GM23338 (cell line): ENCODE measurements at regions not wholly inside any gene's neighbourhood (a gene's known extent, or its start where the extent isn't known, plus 50 kb on each side); places are given as distances from the start of the nearest gene placed in this dataset.

Experiments used
- ATAC-seq: fragments of 200-7000 bp; cut with Tn5 transposase; 3 replicates; pipeline ENCODE4 v1.9.1; 2020
- DNase-seq: peaks from one replicate; pipeline ENCODE4 v3.0.0-alpha.2; 2015; ENCODE audit warnings: low spot score
- H2AFZ ChIP-seq: fragments of 200-600 bp; sonication (generic); 2 replicates; pipeline ENCODE4 v1.8.0; 2016; ENCODE audit warnings: antibody characterized with exemption, mild to moderate bottlenecking, moderate library complexity
- H3F3A ChIP-seq: fragments of 200-600 bp; sonication (generic); replicated peaks from 2 replicates; pipeline ENCODE4 v1.8.0; 2017; ENCODE audit warnings: antibody characterized with exemption, mixed run types, low read depth
- H3K27ac ChIP-seq: fragments of 200-600 bp; sonication (generic); 2 replicates; pipeline ENCODE4 v1.6.1; 2016; ENCODE audit warnings: low read depth
- H3K27me3 ChIP-seq: fragments of 200-600 bp; sonication (generic); 2 replicates; pipeline ENCODE4 v1.8.0; 2016; ENCODE audit warnings: mild to moderate bottlenecking, mixed run types, moderate library complexity; ENCODE audit not compliant: insufficient read depth
- H3K36me3 ChIP-seq: fragments of 200-600 bp; sonication (generic); 2 replicates; pipeline ENCODE4 v1.8.0; 2016; ENCODE audit warnings: mild to moderate bottlenecking; ENCODE audit not compliant: insufficient read depth
- H3K4me1 ChIP-seq: fragments of 200-600 bp; sonication (generic); 2 replicates; pipeline ENCODE4 v1.8.0; 2016; ENCODE audit warnings: mild to moderate bottlenecking, moderate library complexity; ENCODE audit not compliant: insufficient read depth
- H3K4me2 ChIP-seq: fragments of 200-600 bp; sonication (generic); 2 replicates; pipeline ENCODE4 v1.7.1; 2017; ENCODE audit warnings: mixed run types
- H3K4me3 ChIP-seq: fragments of 200-600 bp; sonication (generic); 2 replicates; pipeline ENCODE4 v1.6.1; 2016; ENCODE audit warnings: mixed run types
- H3K79me2 ChIP-seq: fragments of 200-600 bp; sonication (generic); replicated peaks from 2 replicates; pipeline ENCODE4 v1.8.0; 2017; ENCODE audit warnings: mild to moderate bottlenecking; ENCODE audit not compliant: insufficient read depth
- H3K9me2 ChIP-seq: fragments of 200-600 bp; sonication (generic); 2 replicates; pipeline ENCODE4 v1.8.0; 2017; ENCODE audit not compliant: insufficient read depth
- H4K20me1 ChIP-seq: fragments of 200-600 bp; sonication (generic); replicated peaks from 2 replicates; pipeline ENCODE4 v1.8.0; 2017; ENCODE audit warnings: mild to moderate bottlenecking; ENCODE audit not compliant: insufficient read depth
- H3K27ac Mint-ChIP-seq: 2 replicates; pipeline ENCODE4 v1.8.0; 2020; ENCODE audit warnings: inconsistent platforms, mild to moderate bottlenecking, moderate library complexity, mixed read lengths
- H3K27me3 Mint-ChIP-seq: 3 replicates; pipeline ENCODE4 v1.8.0; 2022; ENCODE audit warnings: low read depth, mild to moderate bottlenecking, moderate library complexity, mixed read lengths, inconsistent platforms; ENCODE audit not compliant: insufficient read depth, poor library complexity
- H3K36me3 Mint-ChIP-seq: 3 replicates; pipeline ENCODE4 v1.8.0; 2021; ENCODE audit warnings: low read depth, mild to moderate bottlenecking, inconsistent platforms, moderate library complexity, mixed read lengths
- H3K4me1 Mint-ChIP-seq: 3 replicates; pipeline ENCODE4 v1.8.0; 2020; ENCODE audit warnings: mild to moderate bottlenecking, inconsistent platforms, mixed read lengths
- H3K4me3 Mint-ChIP-seq: 3 replicates; pipeline ENCODE4 v1.8.0; 2021; ENCODE audit warnings: moderate library complexity, mild to moderate bottlenecking, inconsistent platforms, mixed read lengths
- H3K9me3 Mint-ChIP-seq: 3 replicates; pipeline ENCODE4 v1.8.0; 2020; ENCODE audit warnings: moderate library complexity, mild to moderate bottlenecking, inconsistent platforms, mixed read lengths
- CREB1 ChIP-seq: fragments of 250-450 bp; sonication (Bioruptor Pico); IDR thresholded peaks from 2 replicates; pipeline ENCODE4 v1.5.0; 2020; ENCODE audit warnings: low read depth, mild to moderate bottlenecking, moderate library complexity
- EZH2 ChIP-seq: fragments of 200-600 bp; sonication (generic); IDR thresholded peaks from one replicate; pipeline ENCODE4 v1.8.0; 2017; ENCODE audit warnings: antibody characterized with exemption, mild to moderate bottlenecking, low read depth; ENCODE audit not compliant: unreplicated experiment
- EZH2phosphoT487 ChIP-seq: fragments of 200-600 bp; sonication (generic); IDR thresholded peaks from one replicate; pipeline ENCODE4 v1.8.1; 2018; ENCODE audit warnings: antibody characterized with exemption; ENCODE audit not compliant: unreplicated experiment
- JUNB ChIP-seq: IDR thresholded peaks from one replicate; pipeline ENCODE4 v1.6.1; 2016; ENCODE audit warnings: antibody characterized with exemption; ENCODE audit not compliant: unreplicated experiment
- STAT1 ChIP-seq: IDR thresholded peaks from one replicate; pipeline ENCODE4 v1.6.1; 2016; ENCODE audit warnings: antibody characterized with exemption; ENCODE audit not compliant: unreplicated experiment
- ZNF331 ChIP-seq: fragments of 250-450 bp; sonication (Bioruptor Pico); IDR thresholded peaks from 2 replicates; pipeline ENCODE4 v1.5.0; 2020; ENCODE audit warnings: low read depth, mild to moderate bottlenecking, moderate library complexity
- TF ChIP-seq, protein P1 (sequence below): fragments of 250-450 bp; sonication (Bioruptor Pico); IDR thresholded peaks from 2 replicates; pipeline ENCODE4 v1.5.0; 2020; ENCODE audit warnings: mild to moderate bottlenecking, moderate library complexity
- TF ChIP-seq, protein P2 (sequence below): IDR thresholded peaks from 2 replicates; pipeline ENCODE4 v1.6.1; 2016; ENCODE audit warnings: antibody characterized with exemption

DNA sequence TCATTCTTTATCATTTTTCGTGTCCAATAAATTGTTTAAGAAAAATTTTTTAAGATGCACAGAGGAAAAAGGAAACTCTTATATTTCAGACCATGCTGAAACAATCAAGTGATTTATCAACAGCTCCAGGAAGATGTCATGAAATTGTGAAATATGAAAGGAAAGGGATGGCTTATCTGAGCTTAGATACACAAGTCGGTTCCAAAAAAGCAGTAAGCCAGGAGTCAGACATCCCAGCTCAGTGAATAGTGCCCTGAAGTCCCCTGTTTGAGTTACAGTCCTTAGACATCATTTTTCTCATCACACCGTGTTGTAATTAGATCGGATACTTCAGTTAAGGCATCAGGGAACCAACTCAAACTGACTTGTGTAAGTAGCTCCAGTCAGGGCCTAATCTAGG lies 91.0 kb upstream of the SSTR4 start (continued):
- TF ChIP-seq, protein P1, sequence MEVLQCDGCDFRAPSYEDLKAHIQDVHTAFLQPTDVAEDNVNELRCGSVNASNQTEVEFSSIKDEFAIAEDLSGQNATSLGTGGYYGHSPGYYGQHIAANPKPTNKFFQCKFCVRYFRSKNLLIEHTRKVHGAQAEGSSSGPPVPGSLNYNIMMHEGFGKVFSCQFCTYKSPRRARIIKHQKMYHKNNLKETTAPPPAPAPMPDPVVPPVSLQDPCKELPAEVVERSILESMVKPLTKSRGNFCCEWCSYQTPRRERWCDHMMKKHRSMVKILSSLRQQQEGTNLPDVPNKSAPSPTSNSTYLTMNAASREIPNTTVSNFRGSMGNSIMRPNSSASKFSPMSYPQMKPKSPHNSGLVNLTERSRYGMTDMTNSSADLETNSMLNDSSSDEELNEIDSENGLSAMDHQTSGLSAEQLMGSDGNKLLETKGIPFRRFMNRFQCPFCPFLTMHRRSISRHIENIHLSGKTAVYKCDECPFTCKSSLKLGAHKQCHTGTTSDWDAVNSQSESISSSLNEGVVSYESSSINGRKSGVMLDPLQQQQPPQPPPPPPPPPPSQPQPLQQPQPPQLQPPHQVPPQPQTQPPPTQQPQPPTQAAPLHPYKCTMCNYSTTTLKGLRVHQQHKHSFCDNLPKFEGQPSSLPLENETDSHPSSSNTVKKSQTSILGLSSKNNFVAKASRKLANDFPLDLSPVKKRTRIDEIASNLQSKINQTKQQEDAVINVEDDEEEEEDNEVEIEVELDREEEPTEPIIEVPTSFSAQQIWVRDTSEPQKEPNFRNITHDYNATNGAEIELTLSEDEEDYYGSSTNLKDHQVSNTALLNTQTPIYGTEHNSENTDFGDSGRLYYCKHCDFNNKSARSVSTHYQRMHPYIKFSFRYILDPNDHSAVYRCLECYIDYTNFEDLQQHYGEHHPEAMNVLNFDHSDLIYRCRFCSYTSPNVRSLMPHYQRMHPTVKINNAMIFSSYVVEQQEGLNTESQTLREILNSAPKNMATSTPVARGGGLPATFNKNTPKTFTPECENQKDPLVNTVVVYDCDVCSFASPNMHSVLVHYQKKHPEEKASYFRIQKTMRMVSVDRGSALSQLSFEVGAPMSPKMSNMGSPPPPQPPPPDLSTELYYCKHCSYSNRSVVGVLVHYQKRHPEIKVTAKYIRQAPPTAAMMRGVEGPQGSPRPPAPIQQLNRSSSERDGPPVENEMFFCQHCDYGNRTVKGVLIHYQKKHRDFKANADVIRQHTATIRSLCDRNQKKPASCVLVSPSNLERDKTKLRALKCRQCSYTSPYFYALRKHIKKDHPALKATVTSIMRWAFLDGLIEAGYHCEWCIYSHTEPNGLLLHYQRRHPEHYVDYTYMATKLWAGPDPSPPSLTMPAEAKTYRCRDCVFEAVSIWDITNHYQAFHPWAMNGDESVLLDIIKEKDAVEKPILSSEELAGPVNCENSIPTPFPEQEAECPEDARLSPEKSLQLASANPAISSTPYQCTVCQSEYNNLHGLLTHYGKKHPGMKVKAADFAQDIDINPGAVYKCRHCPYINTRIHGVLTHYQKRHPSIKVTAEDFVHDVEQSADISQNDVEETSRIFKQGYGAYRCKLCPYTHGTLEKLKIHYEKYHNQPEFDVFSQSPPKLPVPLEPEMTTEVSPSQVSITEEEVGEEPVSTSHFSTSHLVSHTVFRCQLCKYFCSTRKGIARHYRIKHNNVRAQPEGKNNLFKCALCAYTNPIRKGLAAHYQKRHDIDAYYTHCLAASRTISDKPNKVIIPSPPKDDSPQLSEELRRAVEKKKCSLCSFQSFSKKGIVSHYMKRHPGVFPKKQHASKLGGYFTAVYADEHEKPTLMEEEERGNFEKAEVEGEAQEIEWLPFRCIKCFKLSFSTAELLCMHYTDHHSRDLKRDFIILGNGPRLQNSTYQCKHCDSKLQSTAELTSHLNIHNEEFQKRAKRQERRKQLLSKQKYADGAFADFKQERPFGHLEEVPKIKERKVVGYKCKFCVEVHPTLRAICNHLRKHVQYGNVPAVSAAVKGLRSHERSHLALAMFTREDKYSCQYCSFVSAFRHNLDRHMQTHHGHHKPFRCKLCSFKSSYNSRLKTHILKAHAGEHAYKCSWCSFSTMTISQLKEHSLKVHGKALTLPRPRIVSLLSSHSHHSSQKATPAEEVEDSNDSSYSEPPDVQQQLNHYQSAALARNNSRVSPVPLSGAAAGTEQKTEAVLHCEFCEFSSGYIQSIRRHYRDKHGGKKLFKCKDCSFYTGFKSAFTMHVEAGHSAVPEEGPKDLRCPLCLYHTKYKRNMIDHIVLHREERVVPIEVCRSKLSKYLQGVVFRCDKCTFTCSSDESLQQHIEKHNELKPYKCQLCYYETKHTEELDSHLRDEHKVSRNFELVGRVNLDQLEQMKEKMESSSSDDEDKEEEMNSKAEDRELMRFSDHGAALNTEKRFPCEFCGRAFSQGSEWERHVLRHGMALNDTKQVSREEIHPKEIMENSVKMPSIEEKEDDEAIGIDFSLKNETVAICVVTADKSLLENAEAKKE (CRISPR knock-in tag), result no peak
- TF ChIP-seq, protein P2, sequence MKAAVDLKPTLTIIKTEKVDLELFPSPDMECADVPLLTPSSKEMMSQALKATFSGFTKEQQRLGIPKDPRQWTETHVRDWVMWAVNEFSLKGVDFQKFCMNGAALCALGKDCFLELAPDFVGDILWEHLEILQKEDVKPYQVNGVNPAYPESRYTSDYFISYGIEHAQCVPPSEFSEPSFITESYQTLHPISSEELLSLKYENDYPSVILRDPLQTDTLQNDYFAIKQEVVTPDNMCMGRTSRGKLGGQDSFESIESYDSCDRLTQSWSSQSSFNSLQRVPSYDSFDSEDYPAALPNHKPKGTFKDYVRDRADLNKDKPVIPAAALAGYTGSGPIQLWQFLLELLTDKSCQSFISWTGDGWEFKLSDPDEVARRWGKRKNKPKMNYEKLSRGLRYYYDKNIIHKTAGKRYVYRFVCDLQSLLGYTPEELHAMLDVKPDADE, result no peak
- no peak for TF ChIP-seq EZH2
- TF ChIP-seq CREB1, result no peak
- TF ChIP-seq JUNB, result no peak
- no peak for TF ChIP-seq EZH2phosphoT487

DNA sequence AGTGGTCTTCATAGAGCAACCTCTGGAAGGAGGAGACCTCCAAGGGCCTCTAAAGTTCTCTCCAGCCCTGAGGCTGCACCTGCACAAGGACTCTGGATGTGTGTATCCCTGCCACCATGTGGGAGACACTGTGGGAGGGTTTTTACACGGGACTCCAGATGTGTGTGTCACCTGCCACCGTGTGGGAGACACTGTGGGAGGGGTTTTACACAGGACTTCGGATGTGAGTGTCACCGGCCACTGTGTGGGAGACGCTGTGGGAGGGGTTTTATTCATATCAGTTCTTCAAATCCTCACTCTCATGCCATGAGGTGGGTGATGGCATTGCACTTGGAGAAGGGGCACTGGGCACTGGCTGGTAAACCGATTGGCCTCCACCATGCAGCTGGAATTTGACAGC lies 90.2 kb upstream of the SSTR4 start:
- H3K4me3 Mint-ChIP-seq, result no peak overlapping the region
- Histone ChIP-seq H3K36me3 (no peaks in the 10 kb centered on the region), H3K4me3 (no peak overlapping the region), H3K79me2 (no peaks in the 10 kb centered on the region), H3F3A (no peaks in the 10 kb centered on the region), H3K4me2 (no peak overlapping the region), H3K27me3 (no peaks in the 10 kb centered on the region), H2AFZ (no peak overlapping the region), H3K27ac (no peak overlapping the region), H4K20me1 (no peaks in the 10 kb centered on the region), H3K4me1 (no peaks in the 10 kb centered on the region), H3K9me2 (0 out of 2 replicates have a peak, but pooled peaks cover 5% of the 10 kb centered on the region)
- TF ChIP-seq ZNF331, result no peak
- TF ChIP-seq, protein P2, result no peak
- no peak for TF ChIP-seq CREB1
- TF ChIP-seq STAT1, result no peak
- TF ChIP-seq, protein P1 (CRISPR knock-in tag), result no peak
- DNase-seq, result no peak
- peaks cover 7% of the 10 kb centered on the region for H3K27me3 Mint-ChIP-seq
- H3K4me1 Mint-ChIP-seq, result no peaks in the 10 kb centered on the region
- no peak overlapping the region for H3K27ac Mint-ChIP-seq
- no peaks in the 10 kb centered on the region for H3K9me3 Mint-ChIP-seq
- ATAC-seq, result no peak
- H3K36me3 Mint-ChIP-seq, result no peaks in the 10 kb centered on the region
